ENCODE measurements at regions not wholly inside any gene's neighbourhood (a gene's known extent, or its start where the extent isn't known, plus 50 kb on each side); places are given as distances from the start of the nearest gene placed in this dataset.

- TF ChIP-seq POLR2A (IDR thresholded peaks at IDR 0.05) (no peak), POLR2AphosphoS5 (IDR thresholded peaks at IDR 0.05) (no peak)
- TF ChIP-seq, protein P1, sequence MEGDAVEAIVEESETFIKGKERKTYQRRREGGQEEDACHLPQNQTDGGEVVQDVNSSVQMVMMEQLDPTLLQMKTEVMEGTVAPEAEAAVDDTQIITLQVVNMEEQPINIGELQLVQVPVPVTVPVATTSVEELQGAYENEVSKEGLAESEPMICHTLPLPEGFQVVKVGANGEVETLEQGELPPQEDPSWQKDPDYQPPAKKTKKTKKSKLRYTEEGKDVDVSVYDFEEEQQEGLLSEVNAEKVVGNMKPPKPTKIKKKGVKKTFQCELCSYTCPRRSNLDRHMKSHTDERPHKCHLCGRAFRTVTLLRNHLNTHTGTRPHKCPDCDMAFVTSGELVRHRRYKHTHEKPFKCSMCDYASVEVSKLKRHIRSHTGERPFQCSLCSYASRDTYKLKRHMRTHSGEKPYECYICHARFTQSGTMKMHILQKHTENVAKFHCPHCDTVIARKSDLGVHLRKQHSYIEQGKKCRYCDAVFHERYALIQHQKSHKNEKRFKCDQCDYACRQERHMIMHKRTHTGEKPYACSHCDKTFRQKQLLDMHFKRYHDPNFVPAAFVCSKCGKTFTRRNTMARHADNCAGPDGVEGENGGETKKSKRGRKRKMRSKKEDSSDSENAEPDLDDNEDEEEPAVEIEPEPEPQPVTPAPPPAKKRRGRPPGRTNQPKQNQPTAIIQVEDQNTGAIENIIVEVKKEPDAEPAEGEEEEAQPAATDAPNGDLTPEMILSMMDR (IDR thresholded peaks at IDR 0.05) = no peak
Measured at GRCh38 chr18:38074298-38074876, 508.8 kb upstream of the CELF4 start.
